ENCODE measurements at regions not wholly inside any gene's neighbourhood (a gene's known extent, or its start where the extent isn't known, plus 50 kb on each side); places are given as distances from the start of the nearest gene placed in this dataset.
"Not testable (repeated sequence)": the region's sequence is repeated elsewhere in the genome, so short reads cannot be mapped to it uniquely, and the experiment has no call there.

DNA sequence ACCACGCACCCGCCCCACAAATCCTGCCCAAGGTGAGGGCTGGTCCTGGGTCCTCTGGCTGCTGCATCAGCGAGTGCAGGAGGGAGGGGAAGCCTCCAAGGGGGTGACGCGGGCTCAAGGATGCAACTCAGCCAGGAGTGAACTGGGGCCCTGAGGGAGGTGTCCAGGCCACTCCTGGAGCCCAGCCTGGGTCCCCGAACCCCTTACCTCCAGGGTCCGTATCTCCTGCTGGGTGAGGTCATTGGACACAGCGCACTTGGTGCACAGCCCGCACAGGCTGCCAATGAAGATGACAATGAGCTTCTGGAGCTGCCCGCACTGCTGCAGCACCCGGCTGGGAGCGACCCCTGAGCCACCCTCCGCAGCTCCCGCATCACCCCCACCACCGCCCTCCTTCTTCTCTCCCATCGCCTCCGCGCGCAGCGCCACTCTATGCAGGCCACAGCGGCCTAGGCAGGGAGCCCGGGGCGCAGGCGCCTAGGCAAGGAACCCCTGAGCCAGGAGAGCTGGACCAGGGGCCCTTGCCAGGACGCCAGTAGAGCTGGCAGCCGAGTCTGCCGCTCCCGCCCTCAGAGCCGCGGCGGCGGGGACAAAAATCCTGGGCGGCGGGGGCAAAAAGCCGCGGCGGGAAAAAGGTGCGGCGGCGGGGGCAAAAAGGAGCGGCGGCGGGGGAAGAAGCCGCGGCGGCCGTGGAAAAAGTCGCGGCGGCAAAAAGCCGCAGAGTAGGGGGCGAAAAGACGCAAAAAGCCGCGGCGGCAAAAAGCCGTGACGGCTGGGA, 449.6 kb downstream of the ANKRD30B start:
- not testable (repeated sequence) for TF ChIP-seq EZH2 (IDR thresholded peaks at IDR 0.05; ENCODE audit: insufficient read depth, poor library complexity, severe bottlenecking)
- 0 out of 2 replicates have a peak, but pooled peaks have one; percentile 30 for TF ChIP-seq EZH2phosphoT487 (IDR thresholded peaks at IDR 0.05; ENCODE audit: insufficient read depth, low read depth)
